ENCODE measurements at regions not wholly inside any gene's neighbourhood (a gene's known extent, or its start where the extent isn't known, plus 50 kb on each side); places are given as distances from the start of the nearest gene placed in this dataset.

DNA sequence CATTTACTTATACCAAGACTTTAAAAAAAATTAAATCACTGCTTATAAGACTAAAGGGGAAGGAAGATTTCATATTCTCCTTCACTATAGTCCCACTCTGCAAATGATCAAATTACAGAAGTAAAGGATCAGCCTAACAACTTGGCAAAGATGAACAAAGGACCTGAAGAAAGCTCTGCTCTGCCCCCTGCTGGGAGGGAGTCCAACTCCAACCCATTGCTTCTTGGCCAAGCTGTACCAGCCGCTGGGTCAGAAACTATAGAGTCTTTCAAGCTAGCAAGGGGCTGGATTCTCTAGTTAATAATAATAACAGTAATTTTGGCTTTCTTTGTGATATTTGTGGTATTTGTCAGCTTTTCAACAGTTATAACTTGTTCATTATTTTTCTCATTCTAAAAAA, 927.0 kb upstream of the CRIM1 start:
- Histone ChIP-seq H3K9me3 (ENCODE audit: low read length) (no peaks in the 10 kb centered on the region), H3K4me3 (ENCODE audit: low read length) (no peak overlapping the region), H3K9me2 (ENCODE audit: insufficient read depth, low read length) (no peaks in the 10 kb centered on the region), H3K27me3 (ENCODE audit: insufficient read depth, low read depth, low read length) (no peaks in the 10 kb centered on the region), H3F3A (ENCODE audit: insufficient read depth, low read length, poor library complexity, severe bottlenecking) (no peaks in the 10 kb centered on the region), H3K79me2 (replicated peaks; ENCODE audit: insufficient read depth, low read length) (no peaks in the 10 kb centered on the region), H2AFZ (ENCODE audit: low read depth, low read length) (no peak overlapping the region), H3K27ac (ENCODE audit: low read length) (no peak overlapping the region), H3K4me2 (ENCODE audit: low read length) (no peak overlapping the region), H3K9ac (ENCODE audit: low read length) (no peak overlapping the region), H3K36me3 (ENCODE audit: insufficient read depth, low read length) (no peaks in the 10 kb centered on the region), H4K20me1 (ENCODE audit: insufficient read depth) (no peaks in the 10 kb centered on the region)
- TF ChIP-seq SMC3 (conservative IDR thresholded peaks at IDR 0.05; ENCODE audit: poor library complexity) = peak; percentile 28
- no peak for TF ChIP-seq TAF1 (IDR thresholded peaks at IDR 0.05; ENCODE audit: low read depth)

DNA sequence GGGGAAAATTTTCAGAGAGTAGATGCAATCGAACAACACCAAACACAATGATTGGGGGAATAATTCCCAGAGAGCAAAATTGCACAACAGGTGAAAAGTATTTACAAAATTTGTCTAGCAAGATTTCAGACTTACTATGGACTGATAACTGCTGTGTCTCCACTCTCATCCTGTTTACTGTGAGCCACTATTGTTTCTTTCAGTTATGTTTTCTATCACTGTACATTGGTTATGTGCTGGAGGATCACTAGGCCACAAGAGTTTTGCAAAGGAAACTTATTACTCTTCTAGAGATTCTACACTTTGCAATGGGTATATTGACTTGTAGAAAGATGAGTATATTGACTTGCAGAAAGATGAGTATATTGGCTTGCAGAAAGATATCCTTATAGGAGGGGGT, 934.1 kb upstream of the CRIM1 start:
- Histone ChIP-seq H3F3A (ENCODE audit: insufficient read depth, low read length, poor library complexity, severe bottlenecking) (no peaks in the 10 kb centered on the region), H3K4me3 (ENCODE audit: low read length) (no peak overlapping the region), H3K9me2 (ENCODE audit: insufficient read depth, low read length) (no peaks in the 10 kb centered on the region), H3K36me3 (ENCODE audit: insufficient read depth, low read length) (no peaks in the 10 kb centered on the region), H2AFZ (ENCODE audit: low read depth, low read length) (no peak overlapping the region), H3K9me3 (ENCODE audit: low read length) (no peaks in the 10 kb centered on the region), H3K27ac (ENCODE audit: low read length) (no peak overlapping the region), H3K9ac (ENCODE audit: low read length) (no peak overlapping the region), H3K79me2 (replicated peaks; ENCODE audit: insufficient read depth, low read length) (no peaks in the 10 kb centered on the region), H3K4me2 (ENCODE audit: low read length) (no peak overlapping the region), H3K27me3 (ENCODE audit: insufficient read depth, low read depth, low read length) (no peaks in the 10 kb centered on the region), H4K20me1 (ENCODE audit: insufficient read depth) (no peaks in the 10 kb centered on the region)
- TF ChIP-seq, protein P1, sequence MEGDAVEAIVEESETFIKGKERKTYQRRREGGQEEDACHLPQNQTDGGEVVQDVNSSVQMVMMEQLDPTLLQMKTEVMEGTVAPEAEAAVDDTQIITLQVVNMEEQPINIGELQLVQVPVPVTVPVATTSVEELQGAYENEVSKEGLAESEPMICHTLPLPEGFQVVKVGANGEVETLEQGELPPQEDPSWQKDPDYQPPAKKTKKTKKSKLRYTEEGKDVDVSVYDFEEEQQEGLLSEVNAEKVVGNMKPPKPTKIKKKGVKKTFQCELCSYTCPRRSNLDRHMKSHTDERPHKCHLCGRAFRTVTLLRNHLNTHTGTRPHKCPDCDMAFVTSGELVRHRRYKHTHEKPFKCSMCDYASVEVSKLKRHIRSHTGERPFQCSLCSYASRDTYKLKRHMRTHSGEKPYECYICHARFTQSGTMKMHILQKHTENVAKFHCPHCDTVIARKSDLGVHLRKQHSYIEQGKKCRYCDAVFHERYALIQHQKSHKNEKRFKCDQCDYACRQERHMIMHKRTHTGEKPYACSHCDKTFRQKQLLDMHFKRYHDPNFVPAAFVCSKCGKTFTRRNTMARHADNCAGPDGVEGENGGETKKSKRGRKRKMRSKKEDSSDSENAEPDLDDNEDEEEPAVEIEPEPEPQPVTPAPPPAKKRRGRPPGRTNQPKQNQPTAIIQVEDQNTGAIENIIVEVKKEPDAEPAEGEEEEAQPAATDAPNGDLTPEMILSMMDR (IDR thresholded peaks at IDR 0.05; ENCODE audit: poor library complexity, severe bottlenecking) = no peak
- no peak for TF ChIP-seq TAF1 (IDR thresholded peaks at IDR 0.05; ENCODE audit: low read depth)
- TF ChIP-seq RAD21 (conservative IDR thresholded peaks at IDR 0.05) = no peak
- no peak for TF ChIP-seq MXI1 (conservative IDR thresholded peaks at IDR 0.05; ENCODE audit: poor library complexity, severe bottlenecking)
- TF ChIP-seq, protein P2, sequence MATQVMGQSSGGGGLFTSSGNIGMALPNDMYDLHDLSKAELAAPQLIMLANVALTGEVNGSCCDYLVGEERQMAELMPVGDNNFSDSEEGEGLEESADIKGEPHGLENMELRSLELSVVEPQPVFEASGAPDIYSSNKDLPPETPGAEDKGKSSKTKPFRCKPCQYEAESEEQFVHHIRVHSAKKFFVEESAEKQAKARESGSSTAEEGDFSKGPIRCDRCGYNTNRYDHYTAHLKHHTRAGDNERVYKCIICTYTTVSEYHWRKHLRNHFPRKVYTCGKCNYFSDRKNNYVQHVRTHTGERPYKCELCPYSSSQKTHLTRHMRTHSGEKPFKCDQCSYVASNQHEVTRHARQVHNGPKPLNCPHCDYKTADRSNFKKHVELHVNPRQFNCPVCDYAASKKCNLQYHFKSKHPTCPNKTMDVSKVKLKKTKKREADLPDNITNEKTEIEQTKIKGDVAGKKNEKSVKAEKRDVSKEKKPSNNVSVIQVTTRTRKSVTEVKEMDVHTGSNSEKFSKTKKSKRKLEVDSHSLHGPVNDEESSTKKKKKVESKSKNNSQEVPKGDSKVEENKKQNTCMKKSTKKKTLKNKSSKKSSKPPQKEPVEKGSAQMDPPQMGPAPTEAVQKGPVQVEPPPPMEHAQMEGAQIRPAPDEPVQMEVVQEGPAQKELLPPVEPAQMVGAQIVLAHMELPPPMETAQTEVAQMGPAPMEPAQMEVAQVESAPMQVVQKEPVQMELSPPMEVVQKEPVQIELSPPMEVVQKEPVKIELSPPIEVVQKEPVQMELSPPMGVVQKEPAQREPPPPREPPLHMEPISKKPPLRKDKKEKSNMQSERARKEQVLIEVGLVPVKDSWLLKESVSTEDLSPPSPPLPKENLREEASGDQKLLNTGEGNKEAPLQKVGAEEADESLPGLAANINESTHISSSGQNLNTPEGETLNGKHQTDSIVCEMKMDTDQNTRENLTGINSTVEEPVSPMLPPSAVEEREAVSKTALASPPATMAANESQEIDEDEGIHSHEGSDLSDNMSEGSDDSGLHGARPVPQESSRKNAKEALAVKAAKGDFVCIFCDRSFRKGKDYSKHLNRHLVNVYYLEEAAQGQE (IDR thresholded peaks at IDR 0.05; ENCODE audit: borderline replicate concordance) = no peak
- no peak for TF ChIP-seq POLR2AphosphoS5 (IDR thresholded peaks at IDR 0.05)
- TF ChIP-seq EP300 (conservative IDR thresholded peaks at IDR 0.05; ENCODE audit: poor library complexity, severe bottlenecking) = no peak

DNA sequence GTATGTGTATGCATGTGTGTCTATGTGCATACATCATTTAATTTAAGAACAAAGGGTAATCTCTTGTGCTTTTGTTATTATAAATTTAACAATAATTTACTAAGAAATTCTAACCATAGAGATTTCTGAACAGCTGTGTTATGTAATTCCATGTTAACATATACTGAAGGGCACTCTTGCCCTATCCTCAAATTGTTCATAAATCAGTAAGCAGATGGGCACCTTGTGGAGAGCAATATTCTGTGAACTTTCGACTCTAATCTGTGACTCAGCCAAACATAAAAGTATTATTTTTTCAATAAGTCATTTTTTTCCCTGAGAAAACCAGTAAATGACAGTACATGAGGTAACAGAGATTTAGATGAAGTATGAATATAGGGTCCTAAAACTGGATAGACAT, 938.3 kb upstream of the CRIM1 start:
- H3K79me2 ChIP-seq (replicated peaks; ENCODE audit: insufficient read depth, low read length) = no peaks in the 10 kb centered on the region

More for the DNA sequence above, 938.3 kb upstream of the CRIM1 start:
- no peak overlapping the region for H3K4me2 ChIP-seq (ENCODE audit: low read length)
- no peaks in the 10 kb centered on the region for H4K20me1 ChIP-seq (ENCODE audit: insufficient read depth)
- H3K36me3 ChIP-seq (ENCODE audit: insufficient read depth, low read length) = no peaks in the 10 kb centered on the region
- H3K4me3 ChIP-seq (ENCODE audit: low read length) = no peak overlapping the region
- H3F3A ChIP-seq (ENCODE audit: insufficient read depth, low read length, poor library complexity, severe bottlenecking) = no peaks in the 10 kb centered on the region
- TF ChIP-seq, protein P2 (IDR thresholded peaks at IDR 0.05; ENCODE audit: borderline replicate concordance) = no peak
- TF ChIP-seq MXI1 (conservative IDR thresholded peaks at IDR 0.05; ENCODE audit: poor library complexity, severe bottlenecking) (no peak), EP300 (conservative IDR thresholded peaks at IDR 0.05; ENCODE audit: poor library complexity, severe bottlenecking) (no peak)
- no peak overlapping the region for H3K27ac ChIP-seq (ENCODE audit: low read length)
- no peak overlapping the region for H2AFZ ChIP-seq (ENCODE audit: low read depth, low read length)
- no peaks in the 10 kb centered on the region for H3K9me3 ChIP-seq (ENCODE audit: low read length)
- no peaks in the 10 kb centered on the region for H3K27me3 ChIP-seq (ENCODE audit: insufficient read depth, low read depth, low read length)
- H3K9ac ChIP-seq (ENCODE audit: low read length) = no peak overlapping the region
- H3K9me2 ChIP-seq (ENCODE audit: insufficient read depth, low read length) = no peaks in the 10 kb centered on the region
